ENCODE measurements at regions not wholly inside any gene's neighbourhood (a gene's known extent, or its start where the extent isn't known, plus 50 kb on each side); places are given as distances from the start of the nearest gene placed in this dataset.

DNA sequence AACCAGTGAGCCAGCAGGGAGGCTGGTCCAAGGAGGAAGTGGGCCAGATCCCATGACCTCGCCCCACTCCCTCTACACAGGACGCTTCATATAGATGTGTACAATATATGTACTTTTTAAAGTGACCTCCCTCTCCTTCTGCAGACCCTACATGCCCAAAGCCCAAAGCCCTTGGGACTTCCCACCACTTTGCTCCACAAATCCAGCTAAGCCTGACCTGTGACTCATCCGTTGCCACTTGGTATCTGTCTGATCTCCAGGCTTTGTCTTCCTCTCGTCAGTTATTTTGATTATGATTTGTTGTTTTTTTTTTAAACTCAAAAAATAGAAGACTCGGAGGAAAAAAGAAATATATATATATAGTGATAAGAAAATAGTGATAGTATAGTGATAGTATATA is 470.8 kb downstream of the KCNJ3 start:
- DNase-seq (ENCODE audit: low read depth in 2 of 2), result no peak

- no peak for DNase-seq (ENCODE audit: low read depth in 2 of 2)
Measured at GRCh38 chr2:155162494-155162893, 464.0 kb downstream of the KCNJ3 start.

- no peak for DNase-seq (ENCODE audit: low read depth in 2 of 2)
Measured at GRCh38 chr2:155161314-155161713, 462.8 kb downstream of the KCNJ3 start.

DNA sequence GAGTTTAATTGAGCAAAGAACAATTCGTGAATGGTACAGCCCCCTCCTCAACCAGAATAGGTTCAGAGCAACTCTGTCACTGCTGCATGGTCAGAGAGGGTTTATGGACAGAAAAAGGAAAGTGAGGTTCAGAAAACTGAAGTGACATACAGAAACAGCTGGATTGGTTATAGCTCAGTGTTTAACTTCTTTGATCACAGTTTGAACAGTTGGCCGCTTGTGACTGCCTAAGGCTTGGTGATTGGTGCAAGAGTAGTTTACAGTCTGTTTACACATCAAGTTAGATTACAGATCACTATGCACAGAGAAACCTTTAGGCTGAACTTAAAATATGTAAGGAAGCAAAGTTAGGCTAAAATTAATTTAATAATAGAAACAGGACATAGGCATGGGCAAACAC is 459.2 kb downstream of the KCNJ3 start:
- no peak for DNase-seq (ENCODE audit: low read depth in 2 of 2)

DNA sequence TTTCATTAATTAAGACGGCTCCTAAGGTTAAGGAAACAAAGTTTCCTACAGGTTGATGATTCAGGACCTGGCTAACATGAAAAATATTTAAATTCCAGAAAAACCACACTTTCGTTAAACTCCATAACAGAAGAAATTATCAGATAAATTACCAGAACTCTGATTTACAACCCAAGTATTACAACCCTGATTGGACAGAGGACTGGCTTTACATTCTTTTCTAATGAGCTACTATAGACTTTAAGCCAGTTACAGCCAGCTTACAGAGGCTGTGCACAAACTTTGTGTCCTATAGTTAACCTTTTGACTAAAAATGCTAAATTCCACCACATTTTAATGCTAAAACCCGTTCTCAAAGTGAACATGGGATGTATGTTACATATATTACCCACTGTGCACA is 458.6 kb downstream of the KCNJ3 start:
- peak in 1 of 2 experiments; percentile 8 for DNase-seq (ENCODE audit: low read depth in 2 of 2)

- no peak for DNase-seq (ENCODE audit: low read depth in 2 of 2)
Measured at GRCh38 chr2:155151945-155152344, 453.4 kb downstream of the KCNJ3 start.

DNA sequence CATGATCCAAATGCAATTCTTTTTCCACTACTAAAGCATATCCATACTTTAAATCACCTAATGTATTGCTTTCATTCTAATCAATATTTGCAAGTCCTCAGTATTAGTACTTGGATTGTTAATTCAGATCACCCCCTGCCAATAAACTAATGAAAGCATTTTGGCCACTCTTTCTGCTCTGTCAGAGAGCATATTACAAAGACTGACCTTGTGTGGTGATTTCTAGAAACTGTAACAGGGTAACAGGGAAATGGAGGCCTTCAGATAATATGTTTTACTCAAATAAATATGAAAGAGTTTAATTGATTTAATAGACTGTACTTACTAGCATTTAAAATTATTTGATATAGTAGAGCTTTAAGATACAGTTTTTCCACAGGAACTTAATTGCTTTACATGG is 453.0 kb downstream of the KCNJ3 start:
- no peak for DNase-seq (ENCODE audit: low read depth in 2 of 2)

- DNase-seq (ENCODE audit: low read depth in 2 of 2), result no peak
Measured at GRCh38 chr2:155145758-155146229, 447.3 kb downstream of the KCNJ3 start.

- DNase-seq (ENCODE audit: low read depth in 2 of 2), result no peak
Measured at GRCh38 chr2:155141418-155141817, 442.9 kb downstream of the KCNJ3 start.

DNA sequence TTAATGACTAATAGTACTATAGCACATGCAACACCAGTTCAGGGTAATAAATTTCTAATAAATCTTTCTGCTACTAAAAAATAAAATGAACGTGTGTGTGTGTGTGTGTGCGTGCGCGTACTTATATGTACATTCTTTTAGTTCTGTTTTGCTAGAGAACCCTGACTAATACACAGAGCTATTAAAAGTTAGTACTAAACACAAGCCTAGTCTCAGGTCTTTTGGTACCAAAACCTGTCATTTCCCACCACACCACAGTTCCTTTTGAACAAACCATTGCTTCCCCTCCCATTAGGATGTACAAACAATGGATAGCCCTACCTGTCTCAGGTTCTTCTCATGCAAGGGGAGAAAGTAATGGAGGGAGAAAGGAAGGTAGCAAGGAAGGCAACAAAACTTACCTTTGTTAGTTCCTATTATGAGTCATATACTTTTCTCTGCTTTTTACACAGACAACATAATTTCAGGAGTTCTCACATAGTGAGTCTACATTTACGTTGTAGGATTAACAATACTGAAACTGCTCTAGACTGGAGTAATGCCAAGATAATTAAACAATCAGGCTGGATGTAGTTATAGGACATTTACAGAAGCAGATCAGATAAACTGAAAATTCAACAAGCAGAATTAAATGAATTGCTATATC is 427.2 kb downstream of the KCNJ3 start:
- DNase-seq (ENCODE audit: low read depth in 2 of 2), result no peak

DNA sequence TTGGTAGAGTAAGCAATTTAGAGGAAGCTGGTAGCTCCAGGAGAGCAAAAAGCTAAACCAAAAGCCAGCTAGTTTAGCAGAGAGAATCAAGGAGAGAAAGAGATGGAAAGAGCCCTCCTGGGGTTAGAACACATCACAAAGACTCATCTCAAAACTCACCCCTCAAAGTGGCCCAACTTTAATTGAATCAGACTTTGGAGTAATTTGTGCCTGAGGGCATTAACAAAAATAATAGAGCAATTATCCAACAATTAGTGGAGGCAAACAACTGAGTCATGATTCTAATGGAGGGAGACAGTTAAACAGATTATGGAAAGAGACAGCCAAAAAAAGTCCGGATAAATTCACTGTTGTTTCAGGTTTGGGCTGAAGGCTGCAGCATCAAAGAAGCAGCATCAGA is 417.4 kb downstream of the KCNJ3 start:
- no peak for DNase-seq (ENCODE audit: low read depth in 2 of 2)

GRCh38 chr2:155111070-155111469 is 412.6 kb downstream of the KCNJ3 start:
- no peak for DNase-seq (ENCODE audit: low read depth in 2 of 2)

DNA sequence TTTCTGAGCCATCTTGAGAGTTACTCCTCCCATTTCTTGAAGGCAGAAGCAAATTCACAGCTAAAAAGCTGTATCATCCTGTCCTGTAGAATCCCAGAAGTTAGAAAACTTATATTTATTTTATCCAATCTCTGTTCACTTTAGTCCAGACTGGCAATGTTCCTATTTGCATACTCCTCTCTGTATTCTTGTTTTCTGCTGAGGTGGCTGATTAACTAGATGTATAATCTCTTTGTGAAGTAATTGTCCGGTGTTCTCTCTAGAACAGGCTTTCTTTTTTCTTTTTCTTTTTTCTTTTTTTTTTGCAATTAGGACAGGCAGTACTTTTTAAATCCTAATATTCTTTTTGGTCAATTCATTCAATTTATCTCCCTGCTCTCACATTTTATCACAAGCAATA is 411.0 kb downstream of the KCNJ3 start:
- no peak for DNase-seq (ENCODE audit: low read depth in 2 of 2)

- DNase-seq (ENCODE audit: low read depth in 2 of 2), result no peak
Measured at GRCh38 chr2:155100261-155100660, 401.8 kb downstream of the KCNJ3 start.

GRCh38 chr2:155099784-155100183 is 401.3 kb downstream of the KCNJ3 start:
- no peak for DNase-seq (ENCODE audit: low read depth in 2 of 2)

DNA sequence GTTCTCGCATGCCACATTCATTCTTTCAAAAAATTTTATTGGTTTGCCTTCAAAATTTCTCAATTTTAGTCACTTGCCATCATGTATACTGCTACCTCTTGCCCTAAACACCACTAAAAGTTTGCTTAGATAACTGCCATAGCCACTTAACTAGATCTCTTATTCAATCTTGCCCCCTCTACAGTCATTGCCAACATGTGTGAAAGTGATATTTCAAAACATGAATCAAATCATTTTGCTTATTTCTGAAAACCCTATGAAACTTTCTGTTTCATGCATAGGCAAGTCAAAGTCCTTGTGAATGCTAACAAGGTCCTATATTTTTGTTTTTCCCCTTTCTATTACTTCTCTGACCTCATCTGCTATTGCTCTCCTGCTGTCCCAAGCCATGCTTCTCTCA is 397.1 kb downstream of the KCNJ3 start:
- no peak for DNase-seq (ENCODE audit: low read depth in 2 of 2)

- no peak for DNase-seq (ENCODE audit: low read depth in 2 of 2)
Measured at GRCh38 chr2:155080373-155080772, 381.9 kb downstream of the KCNJ3 start.

DNA sequence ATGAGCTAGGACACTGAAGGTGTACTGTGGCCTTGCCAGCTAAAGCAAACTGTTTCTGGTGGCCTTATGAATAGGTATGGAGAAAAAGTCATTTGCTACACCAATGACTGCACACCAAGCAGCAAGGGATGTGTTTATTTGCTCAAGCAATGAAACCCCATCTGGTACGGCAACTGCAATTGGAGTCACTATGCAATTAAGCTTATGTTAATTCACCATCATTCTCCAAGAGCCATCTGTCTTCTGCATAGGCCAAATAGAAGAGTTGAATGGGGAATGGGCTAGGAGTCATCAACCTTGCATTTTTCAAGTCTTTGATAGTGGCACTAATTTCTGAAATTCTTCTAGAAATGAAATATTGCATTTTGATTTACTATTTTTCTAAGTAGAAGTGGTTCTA is 372.0 kb downstream of the KCNJ3 start:
- DNase-seq (ENCODE audit: low read depth in 2 of 2), result no peak

DNA sequence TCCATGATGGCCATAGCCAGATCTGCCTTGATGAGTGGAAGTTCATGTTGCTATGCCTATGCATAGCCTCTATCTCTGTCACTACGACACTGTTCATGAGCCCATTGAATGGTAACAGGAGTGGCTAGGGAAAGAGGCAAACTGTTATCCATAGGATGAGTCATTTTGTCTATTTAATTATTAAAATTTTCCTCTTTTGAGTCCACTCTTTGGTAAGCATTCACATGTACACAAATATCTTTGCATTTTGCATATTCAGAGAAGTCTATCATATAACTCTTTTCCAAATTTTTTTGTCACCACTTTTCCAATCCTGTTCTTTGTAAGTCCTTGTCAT is 364.4 kb downstream of the KCNJ3 start:
- DNase-seq (ENCODE audit: low read depth in 2 of 2), result no peak

DNA sequence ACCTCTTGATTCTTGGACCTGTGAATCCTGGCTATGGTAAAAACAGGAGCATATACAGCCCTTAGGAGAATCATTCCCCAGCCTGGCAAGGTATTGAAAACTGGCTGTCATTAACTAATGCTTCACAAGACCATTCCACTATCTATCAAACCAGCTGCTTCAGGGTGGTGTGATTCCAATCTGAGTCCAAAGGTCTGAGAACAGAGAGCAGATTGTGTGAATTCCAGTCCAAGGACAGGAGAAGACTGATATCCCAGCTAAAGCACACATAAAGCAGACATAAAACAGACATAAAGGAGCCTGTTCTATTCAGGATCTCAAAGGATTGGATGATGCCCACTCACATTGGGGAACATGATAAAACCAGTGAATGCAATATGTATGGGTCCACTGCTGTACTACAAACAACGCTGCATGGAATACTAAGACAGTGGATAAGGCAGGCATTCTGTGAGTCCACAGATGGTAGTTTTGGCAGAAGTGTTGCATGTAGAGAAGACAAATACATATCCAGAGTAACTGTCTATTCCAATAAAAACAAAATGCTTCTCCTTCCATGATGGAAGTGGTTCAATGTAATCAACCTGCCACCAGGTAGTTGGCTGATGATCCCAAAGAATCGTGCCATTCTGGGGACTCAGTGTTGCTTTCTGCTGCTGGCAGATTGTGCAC is 363.9 kb downstream of the KCNJ3 start:
- DNase-seq (ENCODE audit: low read depth in 2 of 2), result no peak

- no peak for DNase-seq (ENCODE audit: low read depth in 2 of 2)
Measured at GRCh38 chr2:155060896-155061295, 362.4 kb downstream of the KCNJ3 start.

GRCh38 chr2:155054712-155055111 is 356.2 kb downstream of the KCNJ3 start:
- DNase-seq (ENCODE audit: low read depth in 2 of 2), result no peak

DNA sequence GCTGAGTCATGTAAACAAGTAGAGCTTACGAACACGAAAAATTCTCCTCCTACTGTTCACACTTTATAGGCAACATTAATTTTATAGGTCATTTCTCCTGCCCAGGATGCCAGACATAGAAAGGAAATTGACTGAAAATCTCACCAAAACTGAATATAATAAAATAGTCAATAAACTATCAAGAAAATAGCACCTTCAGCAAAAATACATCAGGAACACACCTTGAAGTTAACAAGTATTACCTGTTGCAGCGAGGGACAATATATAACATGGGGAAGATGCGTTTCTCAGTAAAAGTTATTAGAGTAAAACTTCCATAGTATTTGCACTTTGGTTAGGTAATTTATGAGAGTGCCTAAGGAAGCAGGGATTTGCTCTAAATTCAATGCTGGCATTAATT is 344.6 kb downstream of the KCNJ3 start:
- DNase-seq (ENCODE audit: low read depth in 2 of 2), result no peak

- no peak for DNase-seq (ENCODE audit: low read depth in 2 of 2)
Measured at GRCh38 chr2:155035308-155035707, 336.8 kb downstream of the KCNJ3 start.
